HG03175 (cell line): ENCODE measurements at regions not wholly inside any gene's neighbourhood (a gene's known extent, or its start where the extent isn't known, plus 50 kb on each side); places are given as distances from the start of the nearest gene placed in this dataset.

ENCODE experiments used
- ATAC-seq: cut with Tn5 transposase; IDR thresholded peaks from one replicate; pipeline ENCODE4 v1.9.1; 2021; ENCODE audit warnings: mild to moderate bottlenecking, moderate library complexity; ENCODE audit not compliant: unreplicated experiment

DNA sequence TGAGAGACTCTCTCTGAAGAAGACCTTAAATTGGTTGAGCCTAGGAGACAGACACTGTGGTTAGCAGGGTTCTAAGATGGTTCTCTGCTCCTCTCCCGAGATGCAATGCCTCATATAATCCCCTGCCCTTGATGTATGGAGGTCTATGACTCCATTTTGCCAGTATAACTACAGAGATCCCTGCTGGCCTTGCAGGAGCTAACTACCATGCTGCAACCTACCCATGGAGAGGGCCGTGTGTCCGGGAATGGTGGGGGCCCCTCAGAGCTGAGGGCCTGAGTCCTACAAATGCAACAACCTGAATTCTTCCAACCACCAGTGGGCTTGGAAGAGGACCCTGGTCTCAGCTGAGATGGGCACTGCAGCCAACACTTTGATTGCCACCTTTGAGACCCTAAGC, 388.0 kb downstream of the SETD4 start:
- no peak for ATAC-seq

DNA sequence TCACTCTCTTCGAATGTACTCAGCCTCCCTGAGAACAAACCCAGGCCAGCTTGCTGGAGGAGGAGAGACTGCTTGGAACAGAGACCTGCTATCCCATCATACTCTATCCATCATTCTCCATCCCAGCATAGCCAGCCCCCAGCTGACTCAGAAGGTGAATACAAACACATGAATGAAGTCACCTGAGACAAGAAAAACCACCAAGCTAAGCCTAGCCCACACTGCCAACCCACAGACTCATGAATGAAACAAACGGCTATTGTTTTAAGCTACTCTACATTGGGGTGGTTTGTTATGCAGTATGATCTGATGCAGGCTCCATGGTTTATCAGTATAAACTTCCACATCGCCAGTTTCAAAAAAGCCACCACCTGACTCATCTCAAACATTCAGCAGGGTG, 395.6 kb downstream of the SETD4 start:
- no peak for ATAC-seq

DNA sequence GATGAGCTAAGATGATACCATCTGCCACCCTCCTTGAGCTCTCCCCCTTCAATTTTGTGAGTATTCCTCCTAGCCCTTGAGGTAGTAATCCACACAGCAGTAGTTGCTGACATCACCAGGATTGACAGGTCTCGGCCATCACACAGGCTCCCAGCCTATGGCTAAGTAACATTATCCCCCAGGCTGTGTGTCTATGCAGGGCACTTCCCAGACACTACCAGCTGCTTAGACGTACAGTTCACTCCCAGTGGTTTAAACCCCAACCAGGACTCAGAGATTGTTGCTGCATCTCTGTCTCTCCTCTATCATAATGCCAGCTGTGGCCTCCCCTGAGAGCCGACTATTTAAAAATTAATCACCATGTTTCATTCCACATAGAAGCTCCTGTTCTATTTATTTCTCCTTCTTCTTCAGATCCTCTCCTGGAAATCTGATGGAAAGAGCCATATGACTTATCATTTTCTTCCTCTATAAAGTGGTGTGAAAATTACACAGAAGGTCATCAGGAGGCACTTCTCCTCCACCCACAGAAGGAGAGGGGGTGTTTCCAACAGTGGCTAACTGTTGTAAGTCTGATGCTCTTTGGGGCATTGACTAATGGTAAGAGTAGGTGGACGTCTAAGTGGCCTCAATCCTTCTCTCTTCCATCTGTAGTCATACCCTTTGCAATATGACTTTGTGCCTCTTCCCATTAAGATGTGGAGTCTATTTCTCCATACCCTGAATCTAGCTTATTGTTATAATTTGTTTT, 396.3 kb downstream of the SETD4 start:
- no peak for ATAC-seq

DNA sequence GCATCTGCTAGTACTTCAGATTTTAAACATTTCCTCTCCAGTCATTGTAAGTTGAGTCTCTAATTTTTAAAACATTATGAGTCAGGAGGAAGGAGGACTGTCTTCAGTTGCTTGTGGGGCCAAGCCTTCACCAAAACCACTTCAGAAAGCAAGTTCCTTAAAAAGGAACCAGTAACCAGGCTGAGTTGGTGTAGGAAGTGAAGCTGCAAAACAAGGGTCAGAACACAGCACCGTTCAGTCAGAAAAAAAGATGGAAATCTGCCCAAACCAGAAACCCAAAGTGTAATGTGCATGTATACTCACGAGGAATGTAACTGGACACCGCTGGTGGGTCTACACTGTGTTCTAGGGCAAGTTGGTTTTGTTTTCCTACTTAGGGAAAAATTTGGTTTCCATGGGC, 402.1 kb downstream of the SETD4 start:
- no peak for ATAC-seq

DNA sequence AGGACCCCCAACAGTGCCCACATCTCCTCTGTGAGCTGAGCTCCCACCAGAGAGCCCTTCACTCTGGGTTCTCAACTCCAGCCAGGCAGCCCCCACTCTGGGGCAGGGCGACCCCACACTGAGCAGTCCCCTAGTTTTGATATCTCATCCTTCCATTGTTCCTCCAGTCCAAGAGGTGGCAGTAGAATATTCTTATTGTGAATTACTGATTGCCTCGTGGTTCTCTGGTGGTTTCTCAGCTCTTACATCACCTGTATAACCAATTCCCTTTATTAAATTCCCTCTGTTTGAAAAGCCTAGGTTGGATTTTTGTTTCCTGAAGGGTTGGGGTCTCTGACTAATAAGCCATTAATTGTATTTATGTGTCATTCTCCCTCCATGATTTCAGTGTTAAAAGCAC, 407.5 kb downstream of the SETD4 start:
- ATAC-seq = no peak

DNA sequence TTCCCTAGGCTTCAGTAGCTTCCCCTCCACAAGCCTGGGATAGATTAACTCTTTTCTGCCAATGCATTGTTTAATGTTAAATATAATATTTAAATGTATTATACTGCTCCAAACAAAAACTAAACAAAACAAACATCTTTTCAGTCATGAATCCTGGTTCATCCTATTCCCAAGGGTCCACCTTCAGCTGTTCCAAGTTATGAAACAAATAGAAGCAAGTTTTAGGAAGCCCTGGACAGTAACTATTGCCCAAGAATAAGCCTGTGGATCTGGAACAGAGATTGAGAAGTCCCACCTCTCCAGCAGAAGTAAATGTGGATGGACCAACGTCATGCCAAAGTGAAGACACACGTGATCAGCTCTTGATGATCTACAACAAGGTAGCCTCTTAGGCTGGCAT, 408.1 kb downstream of the SETD4 start:
- no peak for ATAC-seq

DNA sequence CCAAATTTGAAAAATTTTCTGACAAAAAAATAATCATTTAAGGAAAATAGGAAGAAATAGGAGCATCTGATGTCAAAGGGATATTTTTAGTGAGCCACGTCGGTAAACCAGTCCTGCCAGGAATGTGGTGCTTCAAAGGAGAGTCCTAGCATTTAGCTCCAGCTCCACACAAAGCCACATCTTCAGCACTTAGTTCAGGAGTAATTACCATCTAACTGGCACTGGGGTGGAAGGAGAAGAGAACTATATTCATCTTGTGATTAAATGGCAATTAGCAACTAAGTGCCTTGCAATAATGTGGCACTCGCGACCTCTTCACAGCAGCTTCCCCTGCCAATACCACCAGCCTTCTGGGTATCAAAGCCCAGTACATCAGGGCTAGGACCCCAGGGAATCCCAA, 409.1 kb downstream of the SETD4 start:
- ATAC-seq = no peak

DNA sequence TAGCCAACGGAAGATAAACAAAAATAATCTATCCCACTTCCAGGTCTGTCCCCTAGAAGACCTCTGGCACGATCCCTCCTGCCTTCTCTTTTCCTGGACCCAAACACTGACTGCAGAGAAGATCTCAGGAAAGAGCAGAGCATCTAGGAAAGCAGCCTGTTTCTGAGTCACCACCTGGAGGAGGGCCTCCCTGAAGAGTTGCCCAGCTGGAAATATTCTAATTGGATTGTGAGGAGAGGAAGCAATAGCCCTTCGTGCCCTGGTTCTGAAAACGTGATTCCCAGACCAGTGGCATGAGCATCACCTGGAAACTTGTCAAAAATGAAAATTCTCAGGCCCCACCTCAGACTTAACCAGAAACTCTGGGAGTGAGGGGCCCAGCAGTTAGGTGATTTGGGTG, 411.1 kb downstream of the SETD4 start:
- ATAC-seq = no peak

DNA sequence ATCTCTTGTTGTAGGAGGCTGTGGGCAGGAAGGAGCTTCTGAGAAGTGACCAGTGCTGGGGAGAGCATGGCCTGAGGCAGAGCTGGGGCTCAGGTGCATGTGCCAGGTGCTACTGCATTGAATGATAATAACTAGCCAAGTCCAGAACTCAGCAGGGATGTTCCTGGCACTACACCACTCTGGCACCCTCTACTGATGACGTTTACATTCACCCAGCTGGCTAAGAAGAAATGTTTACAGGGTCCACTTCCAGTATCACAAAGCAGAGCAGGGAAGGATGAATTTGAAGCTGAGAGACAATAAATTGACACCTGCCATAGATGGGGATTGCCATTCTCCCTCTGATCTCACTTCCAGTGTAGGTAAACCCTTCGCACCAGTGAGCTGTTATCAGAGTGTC, 411.8 kb downstream of the SETD4 start:
- ATAC-seq = no peak

DNA sequence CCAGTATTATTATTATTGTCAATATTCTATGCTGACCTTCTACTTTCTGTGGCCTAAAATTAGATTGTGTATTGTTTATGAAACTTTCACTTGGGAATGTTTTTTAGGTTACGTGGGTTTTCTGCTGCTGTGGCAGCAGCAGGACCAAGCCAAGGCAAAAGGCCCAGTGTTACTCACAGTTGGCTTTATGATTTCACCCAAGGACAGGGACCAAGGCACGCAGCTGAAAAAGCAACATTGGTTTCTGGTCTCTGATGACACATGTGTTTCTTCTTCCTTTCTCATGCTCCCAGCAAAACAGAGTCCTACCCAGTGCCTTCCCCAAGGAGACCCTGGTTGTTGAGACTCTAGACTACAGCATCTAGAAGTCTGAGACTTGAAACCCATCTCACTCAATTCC, 413.7 kb downstream of the SETD4 start:
- ATAC-seq = no peak

DNA sequence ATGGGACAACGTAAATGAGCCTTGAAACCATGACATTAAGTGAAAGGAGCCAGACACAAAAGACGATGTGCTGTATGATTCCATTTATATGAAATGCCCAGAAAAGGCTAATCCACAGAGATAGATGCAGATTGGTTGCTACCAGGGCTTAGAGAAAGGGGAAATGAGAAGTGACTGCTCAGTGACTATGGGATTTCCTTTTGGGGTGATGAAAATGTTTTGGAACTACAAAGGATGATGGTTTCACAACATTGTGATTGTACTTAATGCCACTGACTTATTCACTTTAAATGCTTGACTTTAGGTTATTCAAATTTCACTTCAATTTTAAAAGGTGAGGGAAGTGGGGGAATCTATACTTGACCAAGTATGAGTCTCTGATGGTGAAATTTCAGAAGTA, 414.3 kb downstream of the SETD4 start:
- ATAC-seq = no peak

DNA sequence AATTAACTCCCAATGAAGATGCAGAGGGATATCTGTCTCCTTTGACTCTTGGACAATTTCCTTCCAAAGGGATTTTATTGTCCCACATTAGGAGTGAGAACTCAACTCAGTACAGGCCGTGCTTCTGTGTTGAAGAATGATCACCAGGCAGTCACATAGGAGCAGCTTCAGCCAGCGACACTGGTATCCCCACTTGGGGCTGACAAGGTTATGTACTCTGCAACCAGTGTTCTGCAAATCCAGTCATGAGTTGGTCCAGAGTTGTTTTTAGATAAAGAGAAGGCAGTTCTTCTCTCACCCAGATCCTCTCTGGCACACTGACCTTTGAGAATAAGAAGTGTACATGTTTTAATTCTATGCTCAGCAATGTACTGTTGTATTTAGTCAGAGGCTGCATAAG, 415.8 kb downstream of the SETD4 start:
- no peak for ATAC-seq

DNA sequence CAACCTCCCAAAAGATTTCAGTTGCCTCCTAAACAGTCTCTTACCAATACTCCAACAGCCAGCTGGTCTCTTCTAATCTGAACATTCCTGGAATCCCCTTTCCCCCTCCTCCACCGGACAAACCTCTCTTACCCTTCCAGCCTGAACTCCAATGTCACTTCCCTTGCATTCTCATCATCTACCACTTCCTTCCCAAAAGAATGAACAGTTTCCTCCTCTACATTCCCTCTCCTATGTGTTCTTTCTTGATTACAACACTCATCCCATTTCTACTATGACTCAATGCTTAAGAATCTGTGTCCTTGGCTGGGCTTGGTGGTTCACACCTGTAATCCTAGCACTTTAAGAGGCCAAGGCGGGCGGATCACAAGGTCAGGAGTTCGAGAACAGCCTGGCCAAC, 417.1 kb downstream of the SETD4 start:
- ATAC-seq = no peak

DNA sequence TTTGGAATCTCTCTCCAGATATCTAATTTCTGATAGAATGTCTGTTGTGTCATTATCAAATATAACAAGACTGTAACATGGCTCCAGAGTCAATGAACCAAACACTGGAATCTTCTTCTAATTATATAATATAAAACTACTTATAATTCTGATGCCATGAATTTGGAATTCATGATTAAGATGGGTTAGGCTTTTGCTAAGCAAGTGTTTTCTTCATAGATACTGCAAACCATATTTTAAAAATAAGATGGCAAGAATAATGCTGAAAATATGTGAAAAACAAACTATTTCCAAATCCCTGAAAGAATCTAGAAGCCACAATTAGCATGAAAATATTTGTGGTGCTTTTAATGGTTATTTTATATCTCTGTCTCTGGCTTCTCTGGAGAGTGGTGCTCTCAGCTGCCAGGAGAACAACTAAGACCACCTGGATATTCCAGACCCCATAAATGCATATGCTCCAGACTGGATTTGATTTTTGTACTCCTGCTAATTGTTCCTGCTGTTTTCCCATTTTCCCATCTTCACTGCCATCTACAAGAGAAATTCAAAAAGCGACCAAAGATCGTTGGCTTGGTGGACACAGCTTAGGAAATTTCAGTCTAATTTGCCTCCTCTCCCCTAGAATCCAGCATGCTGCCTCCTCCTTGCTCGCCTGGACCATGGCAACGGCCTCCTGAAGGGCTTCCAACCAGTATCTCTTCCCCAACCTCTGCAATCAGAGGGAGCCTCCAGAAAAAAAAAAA, 418.9 kb downstream of the SETD4 start:
- ATAC-seq = no peak

DNA sequence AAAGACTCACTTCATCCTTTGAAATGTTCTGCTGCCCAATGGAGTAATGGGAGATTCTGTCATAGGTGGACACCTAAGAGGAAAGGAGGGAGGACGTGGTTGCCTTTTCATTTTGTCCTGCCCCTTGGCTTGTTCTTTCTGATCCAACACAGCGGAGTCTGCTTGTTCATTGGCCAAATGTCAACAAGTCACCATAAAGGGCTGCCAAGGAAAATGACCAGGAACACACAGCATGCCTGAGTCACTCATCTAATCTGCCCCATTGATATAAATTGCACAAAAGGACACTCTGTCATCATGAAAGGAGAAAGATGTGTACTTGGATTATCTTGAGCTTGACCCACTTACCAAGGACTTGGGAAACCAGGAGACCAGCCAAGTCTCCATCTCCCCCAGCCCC, 422.9 kb downstream of the SETD4 start:
- no peak for ATAC-seq

DNA sequence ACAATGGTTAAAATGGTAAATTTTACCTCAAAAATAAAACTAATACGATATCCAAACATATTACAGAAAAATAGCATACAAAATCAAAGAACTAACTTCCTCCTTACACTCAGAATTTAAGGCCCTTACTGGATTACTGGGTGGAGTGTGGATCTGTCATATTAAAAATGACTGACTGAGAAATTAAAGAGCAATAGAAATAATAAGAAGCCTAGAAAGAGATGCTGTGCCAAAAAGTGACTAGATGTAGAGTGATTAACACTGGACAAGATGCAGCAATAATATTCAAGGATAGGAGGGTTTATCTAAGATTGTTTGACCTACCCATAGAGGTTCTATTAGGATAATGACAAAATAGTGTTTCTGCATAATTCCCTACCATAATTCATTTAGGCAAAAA, 424.3 kb downstream of the SETD4 start:
- no peak for ATAC-seq

DNA sequence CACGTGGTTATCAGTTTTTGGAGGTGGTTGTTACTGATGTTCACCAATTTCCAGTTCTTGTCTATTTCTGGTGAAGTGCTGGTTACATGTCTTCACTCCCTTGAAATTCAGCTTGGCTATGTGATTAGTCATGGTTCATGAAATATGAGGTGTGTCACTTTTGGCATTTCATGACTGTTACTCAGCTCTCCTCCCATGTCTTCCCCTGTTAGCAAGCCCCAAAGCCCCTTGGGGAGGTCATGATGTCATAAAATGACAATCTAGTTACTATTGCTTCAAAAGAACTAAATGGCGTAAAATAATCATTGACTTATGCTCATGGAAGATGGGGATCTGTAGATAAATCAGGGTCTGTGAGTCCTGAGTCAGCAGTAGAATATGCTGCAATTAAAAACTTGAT, 425.1 kb downstream of the SETD4 start:
- no peak for ATAC-seq

DNA sequence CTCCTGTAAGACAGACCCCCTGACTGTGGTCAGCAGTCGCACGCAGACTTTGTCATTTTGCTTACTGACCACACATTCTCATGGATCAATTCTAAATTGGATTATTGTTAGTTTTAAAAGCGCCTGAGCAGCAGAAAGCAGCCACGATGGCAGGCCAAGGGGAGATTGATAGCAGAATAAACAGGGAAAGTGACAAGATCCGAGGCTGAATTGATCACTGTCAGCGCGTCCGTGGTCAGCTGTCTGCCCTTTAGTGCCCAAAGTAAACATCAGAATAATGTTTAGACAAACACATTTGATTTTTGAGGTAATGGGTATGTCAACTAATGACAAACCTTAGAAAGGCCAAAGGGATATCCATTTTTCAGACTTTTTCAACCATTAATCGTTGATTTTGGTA, 426.8 kb downstream of the SETD4 start:
- ATAC-seq = no peak

DNA sequence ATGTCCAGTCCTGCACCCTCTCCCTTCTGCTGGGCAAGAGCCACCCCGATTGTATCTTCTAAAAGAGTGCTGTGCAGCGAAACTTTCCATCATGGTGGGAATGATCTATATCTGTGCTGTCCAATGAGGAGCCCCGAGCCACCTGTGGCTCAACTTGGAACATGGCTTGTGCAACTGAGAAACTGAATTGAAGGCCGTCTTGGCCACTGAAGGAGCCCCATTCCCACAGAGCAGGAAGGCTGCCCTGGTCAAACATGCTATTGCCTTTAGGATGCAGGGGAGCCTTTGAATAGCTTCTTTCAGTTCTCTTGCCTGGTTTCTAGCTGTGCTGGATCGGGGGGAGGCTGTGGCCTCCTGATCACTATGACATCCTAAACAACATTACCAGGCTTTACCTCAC, 427.6 kb downstream of the SETD4 start:
- ATAC-seq = no peak

DNA sequence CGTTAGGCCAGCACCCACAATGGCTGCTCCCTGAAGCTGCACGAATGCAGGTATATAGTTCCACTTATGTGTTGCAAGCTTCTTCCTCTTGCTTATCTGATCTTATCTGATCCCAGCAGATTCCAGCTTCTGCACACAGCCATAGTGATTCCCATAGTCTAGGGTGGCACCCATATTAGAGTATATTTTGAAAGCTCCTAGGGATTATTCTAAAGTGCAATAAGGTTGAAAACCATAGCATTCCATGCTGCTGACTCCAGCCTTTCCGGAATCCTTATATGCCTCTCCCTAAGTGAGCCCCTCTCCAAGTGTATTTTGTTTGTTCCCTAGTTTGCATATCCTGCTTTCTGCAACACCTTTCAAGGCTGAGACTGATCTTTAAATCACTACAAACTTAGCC, 432.0 kb downstream of the SETD4 start:
- no peak for ATAC-seq

DNA sequence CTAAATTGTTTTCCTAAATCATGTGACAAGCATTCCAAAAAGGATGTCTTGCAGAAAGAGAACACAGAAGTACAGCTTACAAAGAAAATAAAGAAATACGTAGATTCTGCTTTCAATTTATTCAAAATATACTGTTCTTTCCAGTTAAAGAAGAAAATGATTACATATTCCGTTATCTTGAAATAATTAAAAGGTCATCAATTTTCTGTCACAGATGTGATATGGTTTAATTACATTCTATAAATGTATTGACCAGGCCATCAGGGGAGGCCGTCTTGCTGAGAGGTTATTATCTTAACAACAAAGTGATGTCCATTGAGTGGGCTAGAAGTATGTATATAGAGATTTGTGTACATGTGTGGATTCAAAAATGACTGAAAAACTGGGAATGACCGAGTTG, 432.9 kb downstream of the SETD4 start:
- no peak for ATAC-seq

DNA sequence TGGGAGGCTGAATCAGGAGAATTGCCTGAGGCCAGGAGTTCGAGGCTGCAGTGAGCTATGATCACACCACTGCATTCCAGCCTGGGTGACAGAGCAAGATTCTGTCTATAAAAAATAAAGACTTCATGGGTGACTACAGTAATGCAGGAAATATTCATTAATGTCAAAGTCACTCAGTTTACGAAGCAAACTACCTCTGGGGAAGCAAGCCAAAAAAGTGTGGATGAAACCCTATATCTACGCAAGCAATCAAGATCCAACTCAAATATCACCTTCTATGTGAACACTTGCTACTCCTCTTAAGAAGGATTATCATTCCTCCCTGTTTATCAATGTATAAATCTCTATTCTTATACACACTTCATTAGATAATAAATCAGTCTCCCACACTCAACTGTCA, 434.8 kb downstream of the SETD4 start:
- ATAC-seq = no peak

DNA sequence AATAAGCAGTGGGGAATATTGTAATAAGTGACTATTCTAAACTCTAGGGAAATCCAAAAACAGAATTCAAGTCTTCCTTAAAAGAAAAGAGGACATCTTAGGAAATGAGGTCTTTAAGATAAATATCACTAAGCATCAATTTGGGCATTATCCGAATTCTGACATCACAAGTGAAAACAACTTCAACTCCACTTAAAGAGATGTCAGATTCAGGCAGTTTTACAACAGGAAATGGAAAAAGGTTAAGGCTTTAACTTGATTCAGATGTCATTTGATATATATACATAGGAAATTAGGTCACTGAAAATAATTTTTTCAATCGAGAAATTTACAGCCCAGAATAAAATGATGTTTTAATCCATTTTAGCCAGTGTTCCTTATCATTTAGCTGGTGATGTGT, 435.4 kb downstream of the SETD4 start:
- ATAC-seq = no peak
